ENCODE measurements at regions not wholly inside any gene's neighbourhood (a gene's known extent, or its start where the extent isn't known, plus 50 kb on each side); places are given as distances from the start of the nearest gene placed in this dataset.

DNA sequence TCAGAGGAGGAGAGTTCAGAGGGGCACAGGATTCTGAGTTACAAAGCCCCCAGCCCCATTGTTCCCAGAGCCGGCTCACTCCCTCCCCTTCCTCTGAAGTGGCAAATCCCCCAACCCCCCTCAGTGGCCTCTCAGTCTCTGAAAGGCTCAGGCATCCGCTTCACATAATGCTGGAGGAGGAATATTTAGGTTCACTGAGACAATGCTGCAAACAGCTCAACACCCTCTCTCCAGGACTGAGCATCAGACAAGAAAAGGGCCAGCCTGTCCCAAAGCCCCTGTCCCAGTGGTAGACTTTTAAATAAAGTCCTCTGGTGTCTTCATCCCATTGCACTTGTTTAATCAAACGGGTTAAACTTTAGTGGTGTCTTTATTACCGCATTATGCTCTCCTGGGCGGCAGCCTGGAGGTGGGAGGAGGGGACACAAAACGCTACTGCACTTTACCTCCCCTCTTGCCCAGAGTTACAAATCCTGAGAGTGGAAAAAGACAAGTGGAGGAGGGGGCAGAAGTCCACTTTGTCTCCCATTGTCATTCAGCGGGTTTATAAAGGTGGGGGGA, 257.9 kb downstream of the FGFR2 start:
- peak in 3 of 5 donors; percentile 38 to 56 (median 46) for DNase-seq

DNA sequence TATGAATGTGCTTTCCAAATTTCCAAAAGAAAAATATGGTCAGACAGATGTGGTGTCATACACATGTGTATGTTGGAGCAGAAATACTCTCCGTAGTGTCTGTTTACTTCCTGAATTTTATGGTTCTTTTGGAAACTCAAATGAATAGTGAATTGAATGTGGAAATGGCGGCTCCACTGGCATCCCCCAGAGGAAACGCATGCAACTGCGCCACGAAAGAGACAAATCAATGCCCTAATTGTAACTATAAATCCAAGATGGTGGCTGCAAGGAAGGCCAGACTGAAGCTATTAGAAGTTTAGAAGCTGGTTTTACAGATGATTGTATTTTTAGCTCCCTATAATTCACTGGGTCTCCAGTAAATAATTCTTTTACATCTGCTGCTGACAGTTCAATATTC, 246.7 kb downstream of the FGFR2 start:
- DNase-seq (no peak), FAIRE-seq (no peak)
- H3K9me3 ChIP-seq (ENCODE audit: control insufficient read depth in 2 of 3, insufficient read depth in 1 of 3, low read length in 3 of 3) = peaks cover 0 to 6% (median 0%) of the 10 kb centered on the region in 3 donors
- H3K4me3 ChIP-seq (ENCODE audit: low read length in 3 of 3) = no peak overlapping the region
- H3K4me1 ChIP-seq (ENCODE audit: control insufficient read depth in 2 of 3, insufficient read depth in 2 of 3, low read depth in 1 of 3, low read length in 3 of 3) = no peaks in the 10 kb centered on the region
- no peaks in the 10 kb centered on the region for H3K27me3 ChIP-seq (ENCODE audit: control insufficient read depth, insufficient read depth, low read length)
- no peak overlapping the region for H3K27ac ChIP-seq (ENCODE audit: low read depth in 2 of 2, low read length in 2 of 2)
- TF ChIP-seq CTCF (IDR thresholded peaks at IDR 0.05; ENCODE audit: borderline replicate concordance, extremely low read depth, insufficient read depth) = no peak
- no peaks in the 10 kb centered on the region for H3K36me3 ChIP-seq (ENCODE audit: control insufficient read depth in 2 of 3, insufficient read depth in 3 of 3, low read length in 3 of 3)
- H3K9ac ChIP-seq (ENCODE audit: low read length in 3 of 3) = no peak overlapping the region
- intact Hi-C loops (cut with DNase I) = no loop called here

More for the DNA sequence above, 257.9 kb downstream of the FGFR2 start:
- H3K4me1 ChIP-seq (ENCODE audit: control insufficient read depth in 2 of 3, insufficient read depth in 2 of 3, low read depth in 1 of 3, low read length in 3 of 3) = peaks cover 0 to 3% (median 0%) of the 10 kb centered on the region in 3 donors
- H3K36me3 ChIP-seq (ENCODE audit: control insufficient read depth in 2 of 3, insufficient read depth in 3 of 3, low read length in 3 of 3) = no peaks in the 10 kb centered on the region
- H3K9ac ChIP-seq (ENCODE audit: low read length in 3 of 3) = no peak overlapping the region
- no peak for FAIRE-seq
- intact Hi-C loops (cut with DNase I) = no loop called here
- no peaks in the 10 kb centered on the region for H3K9me3 ChIP-seq (ENCODE audit: control insufficient read depth in 2 of 3, insufficient read depth in 1 of 3, low read length in 3 of 3)
- H3K27me3 ChIP-seq (ENCODE audit: control insufficient read depth, insufficient read depth, low read length) = no peaks in the 10 kb centered on the region
- no peak overlapping the region for H3K4me3 ChIP-seq (ENCODE audit: low read length in 3 of 3)
- TF ChIP-seq CTCF (IDR thresholded peaks at IDR 0.05; ENCODE audit: borderline replicate concordance, extremely low read depth, insufficient read depth) = no peak
- no peak overlapping the region for H3K27ac ChIP-seq (ENCODE audit: low read depth in 2 of 2, low read length in 2 of 2)

DNA sequence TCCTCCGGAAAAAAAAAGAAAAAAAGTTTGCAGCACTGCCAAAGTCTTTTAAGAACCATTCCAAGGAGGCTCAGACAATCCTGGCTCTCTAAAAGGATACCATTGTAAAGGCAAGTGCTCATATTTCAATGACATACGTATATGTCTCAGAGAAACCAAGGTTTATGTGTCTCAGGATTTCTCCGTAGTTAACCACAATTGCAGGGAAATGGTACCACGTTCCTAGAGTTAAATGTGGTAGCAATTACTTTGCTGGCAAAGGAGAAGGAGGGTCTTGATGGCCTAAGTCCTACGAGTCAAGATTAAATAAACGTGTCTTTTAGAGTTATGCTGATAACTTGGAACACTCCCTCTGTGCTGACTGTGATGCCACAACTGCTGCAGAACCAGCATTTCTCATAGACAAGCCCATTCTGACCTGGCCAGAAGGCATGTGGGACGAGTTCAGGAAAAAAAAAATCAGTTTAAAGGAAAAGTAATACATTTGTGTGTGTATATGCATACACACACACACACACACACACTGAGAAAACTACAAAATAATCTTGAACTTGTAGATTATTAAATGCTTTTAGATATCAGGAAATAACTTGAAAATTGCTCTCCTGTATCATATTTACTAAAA, 245.9 kb downstream of the FGFR2 start:
- peaks cover 0 to 6% (median 0%) of the 10 kb centered on the region in 3 donors for H3K9me3 ChIP-seq (ENCODE audit: control insufficient read depth in 2 of 3, insufficient read depth in 1 of 3, low read length in 3 of 3)
- no peak overlapping the region for H3K27ac ChIP-seq (ENCODE audit: low read depth in 2 of 2, low read length in 2 of 2)
- no peak for FAIRE-seq
- intact Hi-C loops (cut with DNase I) = no loop called here
- no peak overlapping the region for H3K4me3 ChIP-seq (ENCODE audit: low read length in 3 of 3)
- H3K4me1 ChIP-seq (ENCODE audit: control insufficient read depth in 2 of 3, insufficient read depth in 2 of 3, low read depth in 1 of 3, low read length in 3 of 3) = peaks cover 0 to under 1% (median 0%) of the 10 kb centered on the region in 3 donors
- H3K27me3 ChIP-seq (ENCODE audit: control insufficient read depth, insufficient read depth, low read length) = no peaks in the 10 kb centered on the region
- no peaks in the 10 kb centered on the region for H3K36me3 ChIP-seq (ENCODE audit: control insufficient read depth in 2 of 3, insufficient read depth in 3 of 3, low read length in 3 of 3)
- no peak overlapping the region for H3K9ac ChIP-seq (ENCODE audit: low read length in 3 of 3)
- TF ChIP-seq CTCF (IDR thresholded peaks at IDR 0.05; ENCODE audit: borderline replicate concordance, extremely low read depth, insufficient read depth) = no peak
- DNase-seq = no peak

Data from kidney (tissue), 13 donors.